Hindlimb muscle (tissue), 1 donor: ENCODE measurements at regions not wholly inside any gene's neighbourhood (a gene's known extent, or its start where the extent isn't known, plus 50 kb on each side); places are given as distances from the start of the nearest gene placed in this dataset.
"Not testable (repeated sequence)": the region's sequence is repeated elsewhere in the genome, so short reads cannot be mapped to it uniquely, and the experiment has no call there.

Source experiments
- DNase-seq: peaks from one replicate; pipeline ENCODE4 v3.0.0-alpha.2; 2013

- no peak for DNase-seq
Observed at GRCh38 chr19:28400953-28401671, 811.8 kb downstream of the UQCRFS1 start.

- DNase-seq, result no peak
Observed at GRCh38 chr19:28399187-28399586, 813.8 kb downstream of the UQCRFS1 start.

GRCh38 chr19:28397800-28398199, 815.2 kb downstream of the UQCRFS1 start:
- DNase-seq, result no peak

- DNase-seq, result no peak
Observed at GRCh38 chr19:28397306-28397705, 815.6 kb downstream of the UQCRFS1 start.

GRCh38 chr19:28396287-28396831, 816.6 kb downstream of the UQCRFS1 start:
- DNase-seq, result no peak

- no peak for DNase-seq
Observed at GRCh38 chr19:28394725-28395124, 818.2 kb downstream of the UQCRFS1 start.

- DNase-seq, result no peak
Observed at GRCh38 chr19:28393574-28394336, 819.2 kb downstream of the UQCRFS1 start.

- DNase-seq, result no peak
Observed at GRCh38 chr19:28388988-28389387, 824.0 kb downstream of the UQCRFS1 start.

- DNase-seq, result no peak
Observed at GRCh38 chr19:28387507-28387906, 825.4 kb downstream of the UQCRFS1 start.

GRCh38 chr19:28386470-28386869, 826.5 kb downstream of the UQCRFS1 start:
- no peak for DNase-seq

GRCh38 chr19:28386066-28386465, 826.9 kb downstream of the UQCRFS1 start:
- no peak for DNase-seq

- no peak for DNase-seq
Observed at GRCh38 chr19:28377077-28377476, 835.9 kb downstream of the UQCRFS1 start.

GRCh38 chr19:28374971-28375370, 838.0 kb downstream of the UQCRFS1 start:
- no peak for DNase-seq

- no peak for DNase-seq
Observed at GRCh38 chr19:28372576-28373247, 840.2 kb downstream of the UQCRFS1 start.

GRCh38 chr19:28367146-28367545, 845.8 kb downstream of the UQCRFS1 start:
- no peak for DNase-seq

GRCh38 chr19:28363254-28363653, 849.7 kb downstream of the UQCRFS1 start:
- DNase-seq, result no peak

- DNase-seq, result no peak
Observed at GRCh38 chr19:28359431-28360414, 853.2 kb downstream of the UQCRFS1 start.

- no peak for DNase-seq
Observed at GRCh38 chr19:28358633-28359032, 854.3 kb downstream of the UQCRFS1 start.

- DNase-seq, result no peak
Observed at GRCh38 chr19:28351761-28352160, 861.2 kb downstream of the UQCRFS1 start.

GRCh38 chr19:28351321-28351720, 861.6 kb downstream of the UQCRFS1 start:
- DNase-seq, result not testable (repeated sequence)

GRCh38 chr19:28350673-28351072, 862.3 kb downstream of the UQCRFS1 start:
- DNase-seq, result no peak

GRCh38 chr19:28350037-28350436, 862.9 kb downstream of the UQCRFS1 start:
- no peak for DNase-seq
